Activated CD4-positive, alpha-beta T cell treated with anti-CD3 and anti-CD28 coated beads for 36 hours (primary cell): ENCODE measurements at regions not wholly inside any gene's neighbourhood (a gene's known extent, or its start where the extent isn't known, plus 50 kb on each side); places are given as distances from the start of the nearest gene placed in this dataset.

Source experiments
- ATAC-seq: fragments of 200-7000 bp; cut with Tn5 transposase; one replicate; pipeline ENCODE4 v1.10.0; 2021; ENCODE audit warnings: mild to moderate bottlenecking, moderate library complexity
- CTCF ChIA-PET: fragments of 350-600 bp; sonication (Branson Sonifier 250); formaldehyde crosslinking; loops from one replicate; lab custom pipeline; 2021; ENCODE audit warnings: antibody characterized with exemption; lab: Charles Lee
- POLR2A ChIA-PET: fragments of 350-600 bp; sonication (Branson Sonifier 250); formaldehyde crosslinking; loops from one replicate; lab custom pipeline; 2021; ENCODE audit warnings: antibody characterized with exemption, inconsistent platforms; lab: Charles Lee
- DNase-seq: peaks from one replicate; pipeline ENCODE4 v3.0.0-alpha.2; 2020
- H3K27ac Mint-ChIP-seq: one replicate; pipeline ENCODE4 v1.8.0; 2021; ENCODE audit warnings: mixed read lengths
- H3K27me3 Mint-ChIP-seq: one replicate; pipeline ENCODE4 v1.8.0; 2021; ENCODE audit warnings: mixed read lengths
- H3K36me3 Mint-ChIP-seq: one replicate; pipeline ENCODE4 v1.8.0; 2021; ENCODE audit warnings: low read depth, mixed read lengths
- H3K4me1 Mint-ChIP-seq: one replicate; pipeline ENCODE4 v1.8.0; 2021; ENCODE audit warnings: mixed read lengths
- H3K4me3 Mint-ChIP-seq: one replicate; pipeline ENCODE4 v1.8.0; 2021; ENCODE audit warnings: mild to moderate bottlenecking, moderate library complexity, mixed read lengths
- H3K9me3 Mint-ChIP-seq: one replicate; pipeline ENCODE4 v1.8.0; 2021; ENCODE audit warnings: low read depth, mixed read lengths
- intact Hi-C, 2 experiments: fragments of 100-400 bp; cut with DNase I in 1 of 2; cut with micrococcal nuclease in 1 of 2; formaldehyde crosslinking; loops; one replicate each; pipeline versions ENCODE4 v1.14.2 to v1.15.1; 2022 to 2024; cut with DNase I, micrococcal nuclease

GRCh38 chr3:116939550-116939949 lies 230.0 kb downstream of the TUSC7 start:
- ChIA-PET CTCF (no interaction called here), POLR2A (no interaction called here)
- intact Hi-C loops, result no loop called here
- Mint-ChIP-seq H3K27ac (no peak overlapping the region), H3K36me3 (no peaks in the 10 kb centered on the region), H3K4me3 (no peak overlapping the region), H3K9me3 (peaks cover 3% of the 10 kb centered on the region), H3K27me3 (no peaks in the 10 kb centered on the region), H3K4me1 (no peaks in the 10 kb centered on the region)
- DNase-seq (no peak), ATAC-seq (no peak)

DNA sequence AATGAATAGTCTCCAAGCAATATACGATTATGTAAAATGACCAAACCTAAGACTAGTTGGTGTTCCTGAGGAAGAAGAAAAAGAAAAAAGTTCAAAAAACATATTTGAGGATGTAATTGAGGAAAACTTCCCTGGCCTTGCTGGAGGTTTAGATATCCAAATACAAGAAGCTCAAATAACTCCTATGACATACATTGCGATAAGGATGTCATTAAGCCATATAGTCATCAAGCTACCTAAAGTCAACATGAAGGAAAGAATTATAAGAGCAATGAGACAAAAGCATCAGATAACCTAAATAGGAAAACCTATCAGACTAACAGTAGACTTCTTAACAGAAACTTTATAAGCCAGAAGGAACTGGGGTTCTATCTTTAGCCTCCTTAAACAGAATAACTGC lies 231.1 kb downstream of the TUSC7 start:
- Mint-ChIP-seq H3K27ac (no peak overlapping the region), H3K27me3 (no peaks in the 10 kb centered on the region), H3K4me1 (no peaks in the 10 kb centered on the region), H3K36me3 (no peaks in the 10 kb centered on the region), H3K9me3 (peaks cover 3% of the 10 kb centered on the region), H3K4me3 (no peak overlapping the region)
- POLR2A ChIA-PET, result no interaction called here
- CTCF ChIA-PET, result no interaction called here
- intact Hi-C loops, result no loop called here
- ATAC-seq (no peak), DNase-seq (no peak)

DNA sequence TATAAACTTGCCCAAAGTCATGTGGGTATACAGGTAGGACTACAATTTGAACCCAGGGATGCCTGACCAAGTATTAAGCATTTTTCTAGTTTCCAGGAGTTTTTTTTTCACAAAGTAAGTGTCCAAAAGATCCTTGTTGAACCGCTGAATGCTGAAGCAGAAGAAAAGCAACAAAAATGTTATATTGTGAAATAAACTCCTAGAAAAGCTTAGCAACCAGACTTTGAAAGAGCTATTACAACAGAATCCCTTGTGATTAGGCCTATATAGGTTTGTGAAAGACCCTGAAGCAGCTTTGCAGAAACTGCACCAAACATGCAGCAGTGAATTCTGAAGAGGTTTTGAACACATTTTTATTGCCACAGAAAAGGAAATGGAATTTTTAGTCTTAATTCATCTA lies 236.8 kb downstream of the TUSC7 start:
- H3K27me3 Mint-ChIP-seq, result no peaks in the 10 kb centered on the region
- POLR2A ChIA-PET, result no interaction called here
- no peak for ATAC-seq

GRCh38 chr3:116947148-116947547 lies 237.6 kb downstream of the TUSC7 start:
- ChIA-PET CTCF (no interaction called here), POLR2A (no interaction called here)
- no peaks in the 10 kb centered on the region for H3K36me3 Mint-ChIP-seq
- no peaks in the 10 kb centered on the region for H3K4me1 Mint-ChIP-seq
- H3K27ac Mint-ChIP-seq, result no peak overlapping the region
- H3K27me3 Mint-ChIP-seq, result no peaks in the 10 kb centered on the region
- no peak overlapping the region for H3K4me3 Mint-ChIP-seq
- peaks cover 3% of the 10 kb centered on the region for H3K9me3 Mint-ChIP-seq
- DNase-seq (no peak), ATAC-seq (no peak)
- intact Hi-C loops, result no loop called here

More for the DNA sequence above, 236.8 kb downstream of the TUSC7 start:
- no peak overlapping the region for H3K27ac Mint-ChIP-seq
- peaks cover 3% of the 10 kb centered on the region for H3K9me3 Mint-ChIP-seq
- CTCF ChIA-PET, result no interaction called here
- intact Hi-C loops, result no loop called here
- no peak for DNase-seq
- no peak overlapping the region for H3K4me3 Mint-ChIP-seq
- no peaks in the 10 kb centered on the region for H3K36me3 Mint-ChIP-seq
- H3K4me1 Mint-ChIP-seq, result no peaks in the 10 kb centered on the region

- ATAC-seq (no peak), DNase-seq (no peak)
- POLR2A ChIA-PET, result no interaction called here
- Mint-ChIP-seq H3K27me3 (no peaks in the 10 kb centered on the region), H3K27ac (no peak overlapping the region), H3K9me3 (peaks cover 1% of the 10 kb centered on the region), H3K4me1 (no peaks in the 10 kb centered on the region), H3K36me3 (no peaks in the 10 kb centered on the region), H3K4me3 (no peak overlapping the region)
- CTCF ChIA-PET, result no interaction called here
- intact Hi-C loops, result no loop called here
These were observed 238.2 kb downstream of the TUSC7 start for GRCh38 chr3:116947809-116948208.

- intact Hi-C loops, result no loop called here
- ATAC-seq (no peak), DNase-seq (no peak)
- ChIA-PET POLR2A (interaction anchor here (0.6 kb wide), 1 partner anchor 33 kb away, joined by 4 read pairs; no protein-coding TSS in a partner anchor), CTCF (no interaction called here)
- H3K36me3 Mint-ChIP-seq, result no peaks in the 10 kb centered on the region
- no peaks in the 10 kb centered on the region for H3K9me3 Mint-ChIP-seq
- H3K4me3 Mint-ChIP-seq, result no peak overlapping the region
- no peaks in the 10 kb centered on the region for H3K27me3 Mint-ChIP-seq
- H3K4me1 Mint-ChIP-seq, result no peaks in the 10 kb centered on the region
- H3K27ac Mint-ChIP-seq, result no peak overlapping the region
These were observed 240.9 kb downstream of the TUSC7 start for GRCh38 chr3:116950301-116951055.

- H3K27ac Mint-ChIP-seq, result no peak overlapping the region
- H3K4me1 Mint-ChIP-seq, result no peaks in the 10 kb centered on the region
- no peak overlapping the region for H3K4me3 Mint-ChIP-seq
- no peaks in the 10 kb centered on the region for H3K36me3 Mint-ChIP-seq
- DNase-seq (no peak), ATAC-seq (no peak)
- CTCF ChIA-PET, result no interaction called here
- POLR2A ChIA-PET, result no interaction called here
- intact Hi-C loops, result no loop called here
- H3K27me3 Mint-ChIP-seq, result no peaks in the 10 kb centered on the region
- H3K9me3 Mint-ChIP-seq, result no peaks in the 10 kb centered on the region
These were observed 242.0 kb downstream of the TUSC7 start for GRCh38 chr3:116951610-116952009.

- Mint-ChIP-seq H3K4me3 (no peak overlapping the region), H3K27me3 (no peaks in the 10 kb centered on the region), H3K9me3 (no peaks in the 10 kb centered on the region), H3K4me1 (no peaks in the 10 kb centered on the region), H3K27ac (no peak overlapping the region), H3K36me3 (no peaks in the 10 kb centered on the region)
- intact Hi-C loops, result no loop called here
- CTCF ChIA-PET, result no interaction called here
- POLR2A ChIA-PET, result no interaction called here
- DNase-seq (no peak), ATAC-seq (no peak)
These were observed 248.7 kb downstream of the TUSC7 start for GRCh38 chr3:116958291-116958690.

- CTCF ChIA-PET, result no interaction called here
- Mint-ChIP-seq H3K4me1 (no peaks in the 10 kb centered on the region), H3K27ac (no peak overlapping the region), H3K36me3 (no peaks in the 10 kb centered on the region), H3K9me3 (no peaks in the 10 kb centered on the region), H3K4me3 (no peak overlapping the region), H3K27me3 (no peaks in the 10 kb centered on the region)
- POLR2A ChIA-PET, result no interaction called here
- DNase-seq, result no peak
- intact Hi-C loops, result no loop called here
- ATAC-seq, result no peak
These were observed 251.5 kb downstream of the TUSC7 start for GRCh38 chr3:116961106-116961505.

- Mint-ChIP-seq H3K27ac (no peak overlapping the region), H3K36me3 (no peaks in the 10 kb centered on the region), H3K27me3 (no peaks in the 10 kb centered on the region), H3K4me3 (no peak overlapping the region), H3K9me3 (no peaks in the 10 kb centered on the region), H3K4me1 (no peaks in the 10 kb centered on the region)
- ChIA-PET CTCF (no interaction called here), POLR2A (no interaction called here)
- DNase-seq, result no peak
- no peak for ATAC-seq
- intact Hi-C loops, result no loop called here
These were observed 254.2 kb downstream of the TUSC7 start for GRCh38 chr3:116963802-116964201.

DNA sequence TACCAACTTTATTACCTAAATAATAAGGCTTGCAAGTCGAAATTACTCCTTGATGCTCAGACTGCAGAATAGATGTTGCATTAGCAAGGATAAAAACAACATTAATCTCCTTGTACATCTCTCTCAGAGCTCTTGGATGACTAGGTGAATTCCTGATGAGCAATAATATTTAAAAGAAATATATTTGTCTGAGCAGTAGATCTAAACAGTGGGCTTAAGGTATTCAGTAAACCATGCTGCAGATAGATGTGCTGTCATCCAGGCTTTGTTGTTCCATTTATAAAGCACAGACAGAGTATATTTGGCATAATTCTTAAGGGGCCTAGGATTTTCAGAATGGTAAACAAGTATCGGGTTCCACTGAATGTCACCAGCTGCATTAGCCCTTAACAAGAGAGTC lies 257.1 kb downstream of the TUSC7 start:
- CTCF ChIA-PET, result interaction anchor here (0.6 kb wide), 1 partner anchor 12 kb away, joined by 3 read pairs; no protein-coding TSS in a partner anchor
- ATAC-seq, result no peak
- no peaks in the 10 kb centered on the region for H3K9me3 Mint-ChIP-seq

GRCh38 chr3:116969135-116969534 lies 259.6 kb downstream of the TUSC7 start:
- no peak overlapping the region for H3K4me3 Mint-ChIP-seq
- DNase-seq (no peak), ATAC-seq (no peak)
- POLR2A ChIA-PET, result no interaction called here
- H3K27me3 Mint-ChIP-seq, result no peaks in the 10 kb centered on the region
- H3K36me3 Mint-ChIP-seq, result no peaks in the 10 kb centered on the region
- H3K4me1 Mint-ChIP-seq, result no peaks in the 10 kb centered on the region
- no peak overlapping the region for H3K27ac Mint-ChIP-seq
- intact Hi-C loops, result no loop called here
- CTCF ChIA-PET, result no interaction called here
- H3K9me3 Mint-ChIP-seq, result no peaks in the 10 kb centered on the region

More for the DNA sequence above, 257.1 kb downstream of the TUSC7 start:
- no peaks in the 10 kb centered on the region for H3K36me3 Mint-ChIP-seq
- no peak overlapping the region for H3K4me3 Mint-ChIP-seq
- POLR2A ChIA-PET, result no interaction called here
- no peak for DNase-seq
- intact Hi-C loops, result no loop called here
- no peak overlapping the region for H3K27ac Mint-ChIP-seq
- H3K4me1 Mint-ChIP-seq, result no peaks in the 10 kb centered on the region
- H3K27me3 Mint-ChIP-seq, result no peaks in the 10 kb centered on the region
